ENCODE measurements at regions not wholly inside any gene's neighbourhood (a gene's known extent, or its start where the extent isn't known, plus 50 kb on each side); places are given as distances from the start of the nearest gene placed in this dataset.
"Not testable (repeated sequence)": the region's sequence is repeated elsewhere in the genome, so short reads cannot be mapped to it uniquely, and the experiment has no call there.

DNA sequence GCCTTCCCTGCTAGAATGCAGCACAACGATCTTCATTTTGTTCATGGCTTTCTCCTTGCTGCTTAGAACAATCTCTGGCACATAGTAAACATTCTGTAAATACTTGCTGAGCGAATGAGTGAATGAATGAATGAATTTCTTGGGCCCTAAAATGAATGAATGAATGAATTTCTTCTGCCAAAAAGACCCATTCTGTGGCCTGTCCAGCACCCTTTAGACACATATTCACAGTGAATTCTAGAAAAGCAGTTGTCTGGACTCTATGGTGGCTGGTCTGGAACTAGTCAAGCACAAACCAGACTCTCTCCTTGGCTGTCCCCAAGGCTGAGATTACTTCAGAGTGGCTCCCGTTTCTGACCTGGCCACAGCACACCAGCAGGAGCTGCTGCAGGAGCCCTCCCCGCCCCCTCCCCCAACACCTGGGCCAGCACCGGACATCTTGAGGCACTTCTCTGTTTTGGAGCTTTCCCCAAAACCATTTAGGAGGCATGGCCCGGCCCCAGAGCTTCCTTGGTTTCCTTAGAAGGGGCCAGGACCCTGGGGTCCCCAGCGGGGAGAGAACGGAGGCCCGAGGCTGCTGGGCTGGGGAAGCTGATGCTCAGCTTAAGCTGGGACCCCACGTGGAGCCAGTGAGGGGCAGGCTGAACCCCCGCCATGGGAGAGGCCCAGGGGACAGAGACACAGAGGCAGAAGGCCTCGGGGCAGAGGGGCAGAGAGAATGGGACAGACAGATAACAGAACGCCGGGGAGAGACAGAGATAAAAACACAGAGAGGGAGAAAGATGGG is 159.0 kb downstream of the ZFP36L2 start:
- TF ChIP-seq, protein P1, sequence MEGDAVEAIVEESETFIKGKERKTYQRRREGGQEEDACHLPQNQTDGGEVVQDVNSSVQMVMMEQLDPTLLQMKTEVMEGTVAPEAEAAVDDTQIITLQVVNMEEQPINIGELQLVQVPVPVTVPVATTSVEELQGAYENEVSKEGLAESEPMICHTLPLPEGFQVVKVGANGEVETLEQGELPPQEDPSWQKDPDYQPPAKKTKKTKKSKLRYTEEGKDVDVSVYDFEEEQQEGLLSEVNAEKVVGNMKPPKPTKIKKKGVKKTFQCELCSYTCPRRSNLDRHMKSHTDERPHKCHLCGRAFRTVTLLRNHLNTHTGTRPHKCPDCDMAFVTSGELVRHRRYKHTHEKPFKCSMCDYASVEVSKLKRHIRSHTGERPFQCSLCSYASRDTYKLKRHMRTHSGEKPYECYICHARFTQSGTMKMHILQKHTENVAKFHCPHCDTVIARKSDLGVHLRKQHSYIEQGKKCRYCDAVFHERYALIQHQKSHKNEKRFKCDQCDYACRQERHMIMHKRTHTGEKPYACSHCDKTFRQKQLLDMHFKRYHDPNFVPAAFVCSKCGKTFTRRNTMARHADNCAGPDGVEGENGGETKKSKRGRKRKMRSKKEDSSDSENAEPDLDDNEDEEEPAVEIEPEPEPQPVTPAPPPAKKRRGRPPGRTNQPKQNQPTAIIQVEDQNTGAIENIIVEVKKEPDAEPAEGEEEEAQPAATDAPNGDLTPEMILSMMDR (IDR thresholded peaks at IDR 0.05; ENCODE audit: insufficient read depth, low read length), result no peak
- H3K4me3 ChIP-seq (ENCODE audit: low read depth, low read length), result no peak overlapping the region
- no peak for DNase-seq (ENCODE audit: low read depth)

- H3K4me3 ChIP-seq (ENCODE audit: low read depth, low read length); DNase-seq (ENCODE audit: low read depth): not testable (repeated sequence)
Observed at GRCh38 chr2:43066541-43067253, 159.7 kb downstream of the ZFP36L2 start.

- H3K4me3 ChIP-seq (ENCODE audit: low read depth, low read length), result no peak overlapping the region
- DNase-seq (ENCODE audit: low read depth), result no peak
- TF ChIP-seq, protein P1 (IDR thresholded peaks at IDR 0.05; ENCODE audit: insufficient read depth, low read length), result no peak
Observed at GRCh38 chr2:43065871-43066270, 160.5 kb downstream of the ZFP36L2 start.

DNA sequence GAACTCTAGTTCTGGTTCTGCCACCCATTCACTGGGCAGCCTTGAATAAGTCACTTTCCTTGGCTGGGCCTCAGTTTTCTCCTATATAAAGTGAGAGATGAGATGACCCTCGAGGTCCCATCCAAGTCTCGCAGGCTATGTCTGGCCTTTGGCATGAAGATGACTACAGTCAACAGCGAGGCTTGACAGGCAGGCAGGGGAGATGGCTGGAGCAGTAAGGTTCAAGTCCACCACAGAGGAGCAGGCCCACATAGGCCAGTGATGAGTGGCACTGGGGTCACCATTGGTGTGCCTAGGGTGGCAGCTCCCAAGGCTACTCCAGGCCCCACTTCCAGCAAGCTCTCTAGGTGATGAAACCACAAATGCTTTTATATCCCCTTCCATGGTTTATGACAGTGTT is 161.4 kb downstream of the ZFP36L2 start:
- DNase-seq (ENCODE audit: low read depth), result no peak
- TF ChIP-seq, protein P1 (IDR thresholded peaks at IDR 0.05; ENCODE audit: insufficient read depth, low read length), result no peak
- no peak overlapping the region for H3K4me3 ChIP-seq (ENCODE audit: low read depth, low read length)

- not testable (repeated sequence) for H3K4me3 ChIP-seq (ENCODE audit: low read depth, low read length); DNase-seq (ENCODE audit: low read depth)
Observed at GRCh38 chr2:43063096-43063495, 163.3 kb downstream of the ZFP36L2 start.

DNA sequence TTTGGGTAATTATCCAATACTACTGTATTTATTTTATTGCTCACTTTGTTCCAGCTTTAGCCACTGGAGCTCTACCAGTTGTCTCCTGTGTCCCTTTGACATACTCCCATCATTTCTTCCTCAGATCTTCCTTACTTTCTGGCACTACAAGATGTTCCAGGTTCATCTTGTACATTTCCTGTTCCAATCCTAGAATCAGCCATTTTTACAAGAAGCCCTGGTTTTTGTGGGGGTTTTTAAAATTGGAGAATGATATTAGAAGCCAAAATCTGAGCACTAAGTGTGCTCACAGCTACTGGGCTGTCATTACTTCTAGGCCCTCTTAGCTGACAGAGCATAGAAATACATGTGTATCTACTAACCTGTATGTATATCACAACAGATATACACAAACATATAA is 164.3 kb downstream of the ZFP36L2 start:
- H3K4me3 ChIP-seq (ENCODE audit: low read depth, low read length), result no peak overlapping the region
- DNase-seq (ENCODE audit: low read depth), result no peak
- TF ChIP-seq, protein P1 (IDR thresholded peaks at IDR 0.05; ENCODE audit: insufficient read depth, low read length), result no peak

- no peak for DNase-seq (ENCODE audit: low read depth)
- no peak overlapping the region for H3K4me3 ChIP-seq (ENCODE audit: low read depth, low read length)
- TF ChIP-seq, protein P1 (IDR thresholded peaks at IDR 0.05; ENCODE audit: insufficient read depth, low read length), result no peak
Observed at GRCh38 chr2:43060390-43061016, 165.9 kb downstream of the ZFP36L2 start.

All from fibroblast of the aortic adventitia (primary cell).